ENCODE measurements at regions not wholly inside any gene's neighbourhood (a gene's known extent, or its start where the extent isn't known, plus 50 kb on each side); places are given as distances from the start of the nearest gene placed in this dataset.

DNA sequence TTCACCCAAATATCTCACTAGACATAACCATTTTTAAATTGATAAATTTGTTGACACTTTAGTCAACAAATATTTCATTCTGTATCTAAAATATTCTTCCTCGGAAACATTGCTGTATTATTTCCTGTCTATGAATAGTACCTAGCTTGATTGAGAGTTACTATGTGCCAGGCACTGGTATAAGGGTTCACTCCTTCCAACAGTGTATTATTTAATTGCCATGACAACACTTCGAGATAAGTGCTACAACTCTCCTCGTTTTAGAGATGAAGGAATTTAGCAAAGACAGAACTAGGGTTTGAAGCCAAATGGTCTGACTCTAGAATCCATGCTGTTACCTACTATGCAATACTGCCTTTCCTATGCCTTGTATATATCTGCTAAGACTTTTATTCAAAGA is 287.2 kb downstream of the YTHDC2 start:
- peaks cover 8% of the 10 kb centered on the region for H3K9me3 Mint-ChIP-seq
- H3K27ac Mint-ChIP-seq: no peak overlapping the region
- no peaks in the 10 kb centered on the region for H3K27me3 Mint-ChIP-seq
- no peaks in the 10 kb centered on the region for H3K36me3 Mint-ChIP-seq (ENCODE audit: low read depth)
- no peaks in the 10 kb centered on the region for H3K4me1 Mint-ChIP-seq
- H3K4me3 Mint-ChIP-seq: no peak overlapping the region
- ATAC-seq (replicated peaks): no peak

DNA sequence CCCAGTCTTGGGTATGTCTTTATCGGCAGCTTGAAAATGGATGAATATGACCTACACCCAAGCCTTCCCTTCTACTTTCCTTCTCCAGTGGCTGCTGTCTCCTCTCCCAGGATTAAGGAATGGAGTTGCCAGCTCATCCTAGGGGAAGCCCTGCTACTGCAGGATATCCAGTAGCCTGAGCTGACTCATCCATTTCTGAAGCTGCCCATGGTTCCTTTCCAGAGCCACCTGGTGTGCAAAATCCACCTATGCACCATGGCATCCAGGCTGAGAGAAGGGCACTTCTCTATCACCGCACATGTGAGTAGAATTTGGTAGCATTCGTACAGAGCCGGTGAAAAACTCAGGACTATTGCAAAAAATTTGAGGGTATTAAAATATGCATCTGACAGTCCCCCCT is 290.8 kb downstream of the YTHDC2 start:
- H3K9me3 Mint-ChIP-seq: peaks cover 8% of the 10 kb centered on the region
- no peak overlapping the region for H3K4me3 Mint-ChIP-seq
- no peak for ATAC-seq (replicated peaks)
- H3K36me3 Mint-ChIP-seq (ENCODE audit: low read depth): no peaks in the 10 kb centered on the region
- H3K4me1 Mint-ChIP-seq: no peaks in the 10 kb centered on the region
- no peaks in the 10 kb centered on the region for H3K27me3 Mint-ChIP-seq
- H3K27ac Mint-ChIP-seq: no peak overlapping the region

DNA sequence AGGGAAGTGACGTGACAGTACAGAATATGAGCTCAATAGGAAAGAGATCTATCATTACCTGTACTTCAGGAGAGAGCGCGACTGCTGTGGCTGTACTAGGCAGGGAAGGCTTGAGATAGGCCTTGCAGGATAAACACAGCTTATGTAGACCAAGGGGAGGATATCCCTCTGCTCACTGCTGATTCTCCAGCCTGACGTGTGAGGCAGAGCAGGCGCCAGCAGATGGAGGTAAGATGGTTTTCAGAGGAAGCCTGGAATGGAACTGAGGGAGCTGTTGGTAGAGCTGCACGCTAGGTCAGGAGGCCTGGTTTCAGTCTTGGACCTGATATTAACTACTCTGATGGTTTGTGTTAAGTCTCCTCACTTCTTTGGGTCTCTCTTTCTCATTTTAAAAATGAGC is 291.4 kb downstream of the YTHDC2 start:
- Mint-ChIP-seq H3K4me1 (no peaks in the 10 kb centered on the region), H3K9me3 (peaks cover 8% of the 10 kb centered on the region), H3K27me3 (no peaks in the 10 kb centered on the region), H3K27ac (no peak overlapping the region), H3K36me3 (ENCODE audit: low read depth) (no peaks in the 10 kb centered on the region), H3K4me3 (no peak overlapping the region)
- no peak for ATAC-seq (replicated peaks)

DNA sequence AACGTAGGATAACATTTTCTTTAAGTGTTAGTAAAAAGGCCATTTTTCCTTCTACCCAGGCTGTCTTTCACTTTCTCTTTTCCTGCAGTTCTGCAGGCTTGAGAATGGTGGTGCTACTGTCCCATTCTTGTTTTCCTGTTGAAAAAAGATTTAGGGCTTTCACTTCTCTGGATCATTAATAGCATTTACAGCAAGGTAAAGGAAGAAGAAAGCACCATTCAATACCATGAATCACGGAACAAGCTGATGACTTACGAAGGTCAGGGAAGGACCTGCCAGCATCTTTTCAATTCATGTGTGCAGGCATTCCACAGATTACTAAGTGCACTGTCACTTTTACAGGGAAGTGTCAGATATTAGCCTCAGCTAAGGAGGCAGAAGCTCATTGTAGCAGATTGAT is 292.8 kb downstream of the YTHDC2 start:
- Mint-ChIP-seq H3K9me3 (peaks cover 8% of the 10 kb centered on the region), H3K27me3 (no peaks in the 10 kb centered on the region), H3K4me3 (no peak overlapping the region), H3K36me3 (ENCODE audit: low read depth) (no peaks in the 10 kb centered on the region), H3K4me1 (no peaks in the 10 kb centered on the region), H3K27ac (no peak overlapping the region)
- ATAC-seq (replicated peaks): no peak

DNA sequence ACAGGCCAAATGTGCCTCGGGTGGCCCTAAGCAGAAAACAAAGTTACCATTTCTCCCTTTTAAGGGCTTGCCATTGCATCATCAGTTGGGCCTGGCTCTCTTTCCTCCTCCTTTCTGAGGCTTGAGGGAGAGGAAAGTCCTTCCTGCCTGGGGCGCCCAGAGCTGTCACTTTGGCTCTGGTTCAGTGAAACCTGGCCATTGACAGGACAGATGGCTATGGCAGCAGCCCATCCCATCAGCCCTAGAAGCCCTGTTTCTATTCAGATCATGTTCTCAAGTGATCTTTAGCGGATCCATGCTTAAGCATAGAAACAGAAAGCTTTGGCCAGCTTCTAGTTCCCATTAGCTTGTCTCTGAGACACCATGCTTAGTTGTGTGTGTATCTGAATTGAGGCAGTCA is 293.4 kb downstream of the YTHDC2 start:
- peaks cover 8% of the 10 kb centered on the region for H3K9me3 Mint-ChIP-seq
- ATAC-seq (replicated peaks): no peak
- H3K4me3 Mint-ChIP-seq: no peak overlapping the region
- H3K27ac Mint-ChIP-seq: no peak overlapping the region
- no peaks in the 10 kb centered on the region for H3K36me3 Mint-ChIP-seq (ENCODE audit: low read depth)
- no peaks in the 10 kb centered on the region for H3K4me1 Mint-ChIP-seq
- no peaks in the 10 kb centered on the region for H3K27me3 Mint-ChIP-seq

DNA sequence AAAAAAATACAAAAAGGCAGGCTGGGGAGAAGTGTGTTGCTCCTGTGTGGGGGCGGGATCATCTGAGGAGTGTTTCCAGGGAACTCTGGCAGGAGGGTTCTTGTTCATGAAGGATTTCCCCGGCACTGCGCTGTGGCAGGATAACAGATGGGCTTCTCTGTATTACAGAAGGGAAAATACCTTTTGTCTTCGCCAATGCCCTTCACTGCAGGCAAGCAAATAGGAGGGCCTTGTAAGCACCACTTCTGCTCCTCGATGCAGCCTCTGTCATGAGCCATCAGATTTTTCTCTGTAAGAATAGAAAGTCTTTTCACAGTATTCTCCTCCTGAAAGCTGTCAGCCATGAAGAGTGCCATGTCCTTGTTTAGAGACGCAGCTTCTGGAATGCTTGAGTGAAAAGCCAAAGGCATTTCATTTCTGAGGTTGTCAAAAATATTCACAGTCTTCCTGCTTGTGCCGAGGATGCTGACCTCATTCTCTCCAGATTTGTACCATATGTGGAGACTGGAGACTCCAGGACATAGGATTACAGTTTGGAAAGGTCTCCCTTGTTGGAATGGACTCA is 294.0 kb downstream of the YTHDC2 start:
- H3K4me3 Mint-ChIP-seq: no peak overlapping the region
- no peaks in the 10 kb centered on the region for H3K4me1 Mint-ChIP-seq
- no peak overlapping the region for H3K27ac Mint-ChIP-seq
- H3K27me3 Mint-ChIP-seq: no peaks in the 10 kb centered on the region
- peaks cover 8% of the 10 kb centered on the region for H3K9me3 Mint-ChIP-seq
- ATAC-seq (replicated peaks): no peak
- no peaks in the 10 kb centered on the region for H3K36me3 Mint-ChIP-seq (ENCODE audit: low read depth)

DNA sequence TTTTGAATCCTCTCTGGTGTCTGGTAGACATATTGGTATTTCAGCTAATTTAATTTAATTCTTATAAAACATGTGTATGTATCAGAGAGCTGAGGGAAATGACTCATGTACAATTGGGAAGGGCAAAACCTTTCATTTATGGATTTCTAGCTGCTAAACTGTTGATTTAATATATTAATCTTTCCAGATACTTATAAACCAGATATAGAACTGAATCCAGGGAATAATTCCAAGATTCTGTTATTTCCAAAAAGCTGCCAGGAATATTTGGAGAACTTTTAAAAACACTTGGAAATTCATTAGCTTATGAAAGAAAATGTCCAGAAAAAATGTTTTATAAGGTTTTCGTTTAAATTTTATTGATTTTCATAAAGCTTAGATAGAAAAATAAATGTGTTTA is 295.5 kb downstream of the YTHDC2 start:
- H3K27me3 Mint-ChIP-seq: no peaks in the 10 kb centered on the region
- no peak for ATAC-seq (replicated peaks)
- peaks cover 8% of the 10 kb centered on the region for H3K9me3 Mint-ChIP-seq
- H3K36me3 Mint-ChIP-seq (ENCODE audit: low read depth): no peaks in the 10 kb centered on the region
- H3K27ac Mint-ChIP-seq: no peak overlapping the region
- no peak overlapping the region for H3K4me3 Mint-ChIP-seq
- no peaks in the 10 kb centered on the region for H3K4me1 Mint-ChIP-seq

DNA sequence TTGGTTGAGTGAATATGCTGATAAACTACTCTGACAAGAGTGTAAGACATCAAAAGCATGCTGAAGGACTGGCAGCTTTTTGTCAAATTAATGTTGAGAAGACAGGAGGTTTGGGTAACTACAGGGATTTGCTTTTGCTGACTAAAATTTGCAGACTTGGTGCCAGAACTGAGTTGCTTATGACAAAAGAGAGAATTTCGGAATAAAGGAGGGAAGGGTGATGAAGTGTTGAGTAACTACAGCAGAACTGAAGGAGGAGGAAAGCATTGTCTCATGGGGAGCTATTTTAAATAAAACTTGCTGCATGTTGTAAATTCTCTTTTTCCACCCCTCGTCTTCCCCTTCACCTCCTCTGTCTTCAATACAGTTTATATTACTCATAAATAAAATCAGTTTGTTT is 296.1 kb downstream of the YTHDC2 start:
- no peak for ATAC-seq (replicated peaks)
- Mint-ChIP-seq H3K36me3 (ENCODE audit: low read depth) (no peaks in the 10 kb centered on the region), H3K27ac (no peak overlapping the region), H3K27me3 (no peaks in the 10 kb centered on the region), H3K4me3 (no peak overlapping the region), H3K9me3 (peaks cover 3% of the 10 kb centered on the region), H3K4me1 (no peaks in the 10 kb centered on the region)

DNA sequence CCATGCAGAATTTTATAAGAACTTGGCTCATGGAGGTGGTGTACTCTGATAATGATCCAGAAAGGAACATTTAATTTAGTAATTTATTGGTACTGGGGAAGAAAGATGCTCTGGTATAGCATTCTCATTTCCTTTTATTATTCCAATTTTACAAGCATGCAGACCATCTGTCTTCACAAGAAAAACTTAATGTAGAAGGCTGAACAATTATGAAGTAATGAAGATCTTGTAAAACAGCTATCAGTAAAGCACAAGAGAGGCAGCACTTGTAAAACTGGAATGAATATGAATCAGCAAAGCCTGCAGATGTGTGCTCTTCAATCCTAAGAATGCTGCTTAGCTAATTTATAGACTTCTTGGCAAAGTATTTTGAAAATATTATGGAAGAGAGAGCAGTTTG is 300.0 kb downstream of the YTHDC2 start:
- Mint-ChIP-seq H3K4me3 (no peak overlapping the region), H3K9me3 (peaks cover 3% of the 10 kb centered on the region), H3K4me1 (no peaks in the 10 kb centered on the region), H3K27me3 (peaks cover 5% of the 10 kb centered on the region), H3K27ac (no peak overlapping the region), H3K36me3 (ENCODE audit: low read depth) (no peaks in the 10 kb centered on the region)
- ATAC-seq (replicated peaks): no peak

DNA sequence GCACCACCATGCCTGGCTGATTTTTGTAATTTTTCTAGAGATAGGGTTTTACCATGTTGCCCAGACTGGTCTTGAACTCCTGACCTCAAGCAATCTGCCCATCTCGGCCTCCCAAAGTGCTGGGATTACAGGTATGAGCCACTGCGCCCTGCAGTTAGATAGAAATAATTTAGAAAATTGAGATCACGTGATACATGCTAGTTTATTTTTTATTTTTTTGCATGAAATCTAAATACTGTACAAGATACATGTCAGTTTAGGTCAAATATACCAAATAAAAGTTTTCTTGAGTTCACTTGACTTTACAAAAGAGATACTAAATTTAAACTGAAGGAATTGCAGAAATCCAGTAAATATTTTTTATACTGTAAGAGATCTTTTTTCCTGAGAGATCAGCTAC is 304.2 kb downstream of the YTHDC2 start:
- no peaks in the 10 kb centered on the region for H3K36me3 Mint-ChIP-seq (ENCODE audit: low read depth)
- H3K4me1 Mint-ChIP-seq: no peaks in the 10 kb centered on the region
- peaks cover 5% of the 10 kb centered on the region for H3K27me3 Mint-ChIP-seq
- peaks cover 3% of the 10 kb centered on the region for H3K9me3 Mint-ChIP-seq
- no peak overlapping the region for H3K27ac Mint-ChIP-seq
- no peak overlapping the region for H3K4me3 Mint-ChIP-seq
- ATAC-seq (replicated peaks): no peak

DNA sequence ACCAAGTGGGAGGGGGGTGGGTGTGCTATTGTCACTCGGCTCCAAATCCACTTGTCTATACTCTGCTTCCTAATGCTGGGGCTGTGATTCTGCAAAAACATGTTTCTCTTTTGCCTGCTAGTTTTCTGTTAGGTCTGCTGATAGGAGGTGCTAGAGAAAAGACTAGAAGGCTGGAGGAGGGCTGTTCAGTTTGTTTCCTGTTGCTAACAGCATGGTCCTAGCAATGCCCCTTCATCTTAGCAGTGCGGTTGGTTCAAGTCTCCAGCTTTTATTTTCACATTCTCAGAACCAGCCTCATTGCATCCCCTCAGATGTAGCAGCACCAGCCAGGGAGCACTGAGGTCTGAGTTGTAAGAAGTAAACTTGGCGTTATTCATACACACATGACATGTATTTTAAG is 310.2 kb downstream of the YTHDC2 start:
- Mint-ChIP-seq H3K27me3 (peaks cover 3% of the 10 kb centered on the region), H3K4me1 (no peaks in the 10 kb centered on the region), H3K4me3 (no peak overlapping the region), H3K27ac (no peak overlapping the region), H3K9me3 (peaks cover 13% of the 10 kb centered on the region), H3K36me3 (ENCODE audit: low read depth) (no peaks in the 10 kb centered on the region)
- no peak for ATAC-seq (replicated peaks)

DNA sequence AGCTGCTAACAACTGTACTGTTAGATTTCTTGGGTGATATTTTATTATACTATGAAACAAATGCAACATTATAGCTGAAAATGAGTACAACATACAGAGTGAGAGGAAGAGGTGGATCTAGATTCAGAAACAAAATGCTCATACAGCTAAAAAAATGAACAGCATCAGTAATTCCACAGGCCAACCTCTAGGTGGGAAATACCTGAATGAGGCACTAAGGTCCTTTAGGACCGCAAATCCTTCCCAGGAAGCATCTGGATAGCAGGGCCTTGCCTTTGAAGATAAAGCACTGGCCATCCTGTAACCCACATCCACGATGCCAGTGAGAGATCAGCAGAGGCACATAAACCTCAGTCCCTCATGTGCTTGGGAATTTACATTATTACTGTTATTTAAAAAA is 310.8 kb downstream of the YTHDC2 start:
- peaks cover 15% of the 10 kb centered on the region for H3K9me3 Mint-ChIP-seq
- no peaks in the 10 kb centered on the region for H3K36me3 Mint-ChIP-seq (ENCODE audit: low read depth)
- H3K27ac Mint-ChIP-seq: no peak overlapping the region
- peaks cover 3% of the 10 kb centered on the region for H3K27me3 Mint-ChIP-seq
- H3K4me1 Mint-ChIP-seq: no peaks in the 10 kb centered on the region
- no peak for ATAC-seq (replicated peaks)
- no peak overlapping the region for H3K4me3 Mint-ChIP-seq

DNA sequence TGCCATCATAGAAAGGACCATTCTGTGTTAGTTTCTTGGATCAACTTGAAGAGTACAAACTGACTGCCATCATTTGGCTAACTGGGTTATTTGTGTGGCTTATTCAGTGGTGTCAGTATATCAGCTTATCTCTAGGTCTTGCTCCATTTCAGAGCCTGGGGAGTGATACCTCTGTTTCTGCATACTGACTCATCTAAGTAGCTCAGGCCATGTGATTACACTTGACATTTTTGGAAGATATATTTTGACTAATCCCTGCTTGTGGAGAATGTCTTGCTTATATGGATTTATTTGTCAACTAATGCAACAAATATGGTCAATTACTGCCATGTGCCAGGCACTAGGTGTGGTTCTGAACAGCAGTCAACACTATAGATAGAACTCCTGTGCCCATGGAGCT is 311.7 kb downstream of the YTHDC2 start:
- Mint-ChIP-seq H3K27me3 (peaks cover 3% of the 10 kb centered on the region), H3K9me3 (peaks cover 18% of the 10 kb centered on the region), H3K27ac (no peak overlapping the region), H3K4me3 (no peak overlapping the region), H3K36me3 (ENCODE audit: low read depth) (no peaks in the 10 kb centered on the region), H3K4me1 (no peaks in the 10 kb centered on the region)
- ATAC-seq (replicated peaks): no peak

DNA sequence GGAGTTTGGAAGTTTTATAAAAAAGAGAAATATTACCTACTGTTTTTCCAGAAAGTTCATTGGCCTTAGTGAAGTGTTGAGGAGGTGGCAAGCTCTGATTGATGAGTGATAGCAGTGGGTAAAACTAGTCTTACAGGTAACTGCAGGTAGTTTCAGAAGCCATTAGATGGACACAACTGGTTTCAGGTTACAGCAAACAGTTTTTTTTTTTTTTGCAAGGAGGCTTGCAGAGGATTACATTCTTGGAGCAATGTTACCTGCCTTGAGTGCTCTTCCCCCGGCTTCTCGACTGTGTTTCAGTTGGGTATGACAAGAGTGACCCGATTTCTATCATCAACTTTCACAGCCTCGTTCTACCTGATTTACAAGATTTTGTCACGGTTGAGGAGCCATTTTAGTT is 333.4 kb downstream of the YTHDC2 start:
- H3K27me3 Mint-ChIP-seq: no peaks in the 10 kb centered on the region
- ATAC-seq (replicated peaks): no peak
- no peaks in the 10 kb centered on the region for H3K36me3 Mint-ChIP-seq (ENCODE audit: low read depth)
- peaks cover 4% of the 10 kb centered on the region for H3K9me3 Mint-ChIP-seq
- no peaks in the 10 kb centered on the region for H3K4me1 Mint-ChIP-seq
- no peak overlapping the region for H3K27ac Mint-ChIP-seq
- H3K4me3 Mint-ChIP-seq: no peak overlapping the region

DNA sequence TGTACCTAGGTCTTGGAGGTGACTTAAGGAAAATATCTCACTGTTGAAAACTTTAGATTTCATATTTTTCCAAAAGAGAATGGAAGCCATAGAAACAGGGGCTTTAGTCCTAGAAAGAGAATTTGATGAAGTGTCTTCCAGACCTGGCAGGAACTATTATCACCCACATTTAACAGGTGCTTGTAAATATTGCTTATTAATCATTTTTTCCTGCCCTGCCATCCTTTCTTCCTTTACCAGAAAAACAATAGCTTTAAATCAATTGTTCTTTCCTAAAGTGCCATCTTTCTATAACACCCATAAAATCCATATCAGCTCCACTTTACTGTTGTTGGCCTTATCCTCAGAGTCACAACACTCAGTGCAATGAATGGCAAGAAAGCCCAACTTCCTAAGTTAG is 350.9 kb downstream of the YTHDC2 start:
- ATAC-seq (replicated peaks): no peak
- Mint-ChIP-seq H3K9me3 (peaks cover 14% of the 10 kb centered on the region), H3K4me1 (no peaks in the 10 kb centered on the region), H3K4me3 (no peak overlapping the region), H3K27me3 (no peaks in the 10 kb centered on the region), H3K27ac (no peak overlapping the region), H3K36me3 (ENCODE audit: low read depth) (no peaks in the 10 kb centered on the region)

DNA sequence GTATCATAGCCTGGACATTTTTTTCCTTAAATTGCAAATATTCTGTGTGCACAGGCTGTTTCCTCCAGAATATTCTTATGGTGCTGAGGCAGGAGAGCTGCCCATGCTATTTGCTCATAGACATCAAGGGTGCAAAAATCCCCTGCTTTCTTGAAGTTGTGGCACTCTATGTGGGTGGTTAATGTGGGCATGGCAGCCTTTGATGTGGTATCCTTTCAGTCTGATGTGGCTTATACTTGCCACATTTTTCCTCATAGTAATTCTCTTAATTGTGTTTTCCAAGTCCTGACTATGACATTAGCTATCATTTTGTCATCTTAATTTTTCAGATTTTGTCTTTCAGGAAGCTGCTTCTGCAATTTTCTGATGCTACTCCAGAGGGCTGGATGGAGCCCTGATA is 353.3 kb downstream of the YTHDC2 start:
- H3K36me3 Mint-ChIP-seq (ENCODE audit: low read depth): no peaks in the 10 kb centered on the region
- H3K4me3 Mint-ChIP-seq: no peak overlapping the region
- no peak for ATAC-seq (replicated peaks)
- H3K27me3 Mint-ChIP-seq: no peaks in the 10 kb centered on the region
- no peak overlapping the region for H3K27ac Mint-ChIP-seq
- peaks cover 27% of the 10 kb centered on the region for H3K9me3 Mint-ChIP-seq
- no peaks in the 10 kb centered on the region for H3K4me1 Mint-ChIP-seq
